C4-2B (cell line): ENCODE measurements at regions not wholly inside any gene's neighbourhood (a gene's known extent, or its start where the extent isn't known, plus 50 kb on each side); places are given as distances from the start of the nearest gene placed in this dataset.

Source experiments
- CTCF ChIP-seq: fragments of 450-650 bp; conservative IDR thresholded peaks from 2 replicates; pipeline ENCODE4 v1.5.1; 2017; ENCODE audit warnings: mild to moderate bottlenecking
- ZFX ChIP-seq: fragments of 450-650 bp; IDR thresholded peaks from 2 replicates; pipeline ENCODE4 v1.6.1; 2017

GRCh38 chr11:112339566-112339965 lies 78.9 kb upstream of the PLET1 start:
- TF ChIP-seq CTCF: no peak
- no peak for TF ChIP-seq ZFX
